SW480 (cell line): ENCODE measurements at regions not wholly inside any gene's neighbourhood (a gene's known extent, or its start where the extent isn't known, plus 50 kb on each side); places are given as distances from the start of the nearest gene placed in this dataset.
"Not testable (repeated sequence)": the region's sequence is repeated elsewhere in the genome, so short reads cannot be mapped to it uniquely, and the experiment has no call there.

ENCODE experiments used
- DNase-seq: peaks from one replicate; pipeline ENCODE4 v3.0.0-alpha.2; 2016; ENCODE audit warnings: low spot score

GRCh38 chr1:5733596-5733995 is 258.6 kb downstream of the NPHP4 start:
- DNase-seq, result no peak

GRCh38 chr1:5731110-5731423 is 261.2 kb downstream of the NPHP4 start:
- no peak for DNase-seq

GRCh38 chr1:5730272-5731109 is 261.7 kb downstream of the NPHP4 start:
- no peak for DNase-seq

- no peak for DNase-seq
Measured at GRCh38 chr1:5729636-5730145, 262.5 kb downstream of the NPHP4 start.

GRCh38 chr1:5728663-5729355 is 263.4 kb downstream of the NPHP4 start:
- DNase-seq, result no peak

- DNase-seq, result no peak
Measured at GRCh38 chr1:5727871-5728643, 264.2 kb downstream of the NPHP4 start.

GRCh38 chr1:5727191-5727590 is 265.0 kb downstream of the NPHP4 start:
- no peak for DNase-seq

GRCh38 chr1:5726586-5727184 is 265.5 kb downstream of the NPHP4 start:
- not testable (repeated sequence) for DNase-seq

GRCh38 chr1:5725855-5726585 is 266.2 kb downstream of the NPHP4 start:
- no peak for DNase-seq

GRCh38 chr1:5725406-5725805 is 266.8 kb downstream of the NPHP4 start:
- DNase-seq, result no peak

- DNase-seq, result no peak
Measured at GRCh38 chr1:5724847-5725246, 267.4 kb downstream of the NPHP4 start.

- no peak for DNase-seq
Measured at GRCh38 chr1:5722635-5723164, 269.5 kb downstream of the NPHP4 start.

GRCh38 chr1:5721634-5722215 is 270.5 kb downstream of the NPHP4 start:
- DNase-seq, result no peak

- DNase-seq, result no peak
Measured at GRCh38 chr1:5720936-5721335, 271.3 kb downstream of the NPHP4 start.

- DNase-seq, result no peak
Measured at GRCh38 chr1:5720484-5720883, 271.7 kb downstream of the NPHP4 start.

- DNase-seq, result no peak
Measured at GRCh38 chr1:5720045-5720444, 272.2 kb downstream of the NPHP4 start.

- no peak for DNase-seq
Measured at GRCh38 chr1:5718831-5719632, 273.2 kb downstream of the NPHP4 start.

GRCh38 chr1:5717031-5717682 is 275.1 kb downstream of the NPHP4 start:
- no peak for DNase-seq

GRCh38 chr1:5716126-5716525 is 276.1 kb downstream of the NPHP4 start:
- DNase-seq, result no peak
